Fibroblast of lung (primary cell): ENCODE measurements at regions not wholly inside any gene's neighbourhood (a gene's known extent, or its start where the extent isn't known, plus 50 kb on each side); places are given as distances from the start of the nearest gene placed in this dataset.

ENCODE experiments used
- CTCF ChIP-seq, 2 donors: IDR thresholded peaks in 1 of 2; conservative IDR thresholded peaks in 1 of 2; 1 replicate in 1 of 2; 2 replicates in 1 of 2; pipeline ENCODE4 v1.5.1; 2011 to 2012; ENCODE audit warnings: low read length in 2 of 2, control low read depth in 1 of 2, inconsistent platforms in 1 of 2, low read depth in 1 of 2, mild to moderate bottlenecking in 1 of 2
- EZH2 ChIP-seq: IDR thresholded peaks from 2 replicates; pipeline ENCODE4 v1.5.1; 2012; ENCODE audit warnings: low read length, control low read depth, mild to moderate bottlenecking; ENCODE audit errors: missing control alignments

- TF ChIP-seq CTCF (conservative IDR thresholded peaks at IDR 0.05 in 1 of 2, IDR thresholded peaks at IDR 0.05 in 1 of 2; ENCODE audit: low read depth in 1 of 2, low read length in 2 of 2), result no peak
- no peak for TF ChIP-seq EZH2
These were observed 1039.3 kb downstream of the STPG2 start for GRCh38 chr4:97104006-97104405.
